ENCODE measurements at regions not wholly inside any gene's neighbourhood (a gene's known extent, or its start where the extent isn't known, plus 50 kb on each side); places are given as distances from the start of the nearest gene placed in this dataset.

- H3K36me3 Mint-ChIP-seq (ENCODE audit: low read depth) = no peaks in the 10 kb centered on the region
- no peak overlapping the region for H3K27ac Mint-ChIP-seq
- no peaks in the 10 kb centered on the region for H3K9me3 Mint-ChIP-seq
- no peak overlapping the region for H3K4me3 Mint-ChIP-seq
- ATAC-seq (replicated peaks) = no peak
- H3K4me1 Mint-ChIP-seq = no peaks in the 10 kb centered on the region
- H3K27me3 Mint-ChIP-seq = peaks cover 3% of the 10 kb centered on the region
These were observed 102.2 kb upstream of the ADGRF1 start for GRCh38 chr6:47144306-47144705.

DNA sequence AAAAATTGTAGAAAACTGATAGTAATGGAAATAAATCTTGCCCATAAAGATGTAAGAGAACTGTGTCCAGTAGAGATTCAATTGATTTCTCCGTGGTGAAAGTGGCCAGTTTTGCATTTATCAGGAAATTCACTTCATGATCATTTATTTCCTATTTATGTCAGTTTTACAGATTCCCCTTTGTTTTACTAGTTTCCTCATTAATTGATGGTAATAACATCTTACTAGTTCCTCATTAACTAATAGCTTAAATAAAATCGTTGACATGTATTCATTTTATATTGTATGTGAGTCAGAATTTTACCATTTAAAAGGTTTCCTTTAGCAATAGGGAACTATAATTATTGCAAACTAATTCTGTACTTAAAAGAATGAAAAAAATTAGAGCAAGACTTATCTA, 99.8 kb upstream of the ADGRF1 start:
- Mint-ChIP-seq H3K27me3 (peaks cover 6% of the 10 kb centered on the region), H3K4me1 (no peaks in the 10 kb centered on the region), H3K36me3 (ENCODE audit: low read depth) (no peaks in the 10 kb centered on the region), H3K27ac (no peak overlapping the region), H3K4me3 (no peak overlapping the region), H3K9me3 (no peaks in the 10 kb centered on the region)
- ATAC-seq (replicated peaks) = no peak

GRCh38 chr6:47141171-47141570, 99.0 kb upstream of the ADGRF1 start:
- peaks cover 9% of the 10 kb centered on the region for H3K27me3 Mint-ChIP-seq
- H3K9me3 Mint-ChIP-seq = no peaks in the 10 kb centered on the region
- H3K4me3 Mint-ChIP-seq = no peak overlapping the region
- ATAC-seq (replicated peaks) = no peak
- no peaks in the 10 kb centered on the region for H3K4me1 Mint-ChIP-seq
- no peak overlapping the region for H3K27ac Mint-ChIP-seq
- no peaks in the 10 kb centered on the region for H3K36me3 Mint-ChIP-seq (ENCODE audit: low read depth)

DNA sequence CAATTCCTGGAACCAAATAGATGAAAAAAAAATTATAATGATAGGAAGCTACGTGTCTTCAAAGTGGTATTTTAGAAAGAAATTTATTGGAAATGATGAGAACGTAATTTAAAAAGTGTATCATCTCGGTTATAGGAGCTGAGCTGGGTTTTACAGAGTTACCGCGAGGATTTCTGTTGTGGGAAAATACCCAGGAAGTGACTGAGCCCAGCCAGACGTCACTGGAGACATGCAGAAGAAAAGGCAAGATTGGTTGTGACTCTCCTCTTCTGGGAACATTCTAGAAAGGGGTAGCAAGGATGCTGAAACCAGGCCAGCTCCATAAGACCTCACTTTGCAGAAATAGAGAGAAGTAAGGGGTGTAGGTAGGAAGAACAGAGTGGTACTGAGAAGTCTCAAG, 95.9 kb upstream of the ADGRF1 start:
- Mint-ChIP-seq H3K9me3 (no peaks in the 10 kb centered on the region), H3K36me3 (ENCODE audit: low read depth) (no peaks in the 10 kb centered on the region), H3K4me3 (no peak overlapping the region), H3K27ac (no peak overlapping the region), H3K4me1 (no peaks in the 10 kb centered on the region), H3K27me3 (peaks cover 15% of the 10 kb centered on the region)
- peak; percentile 44 for ATAC-seq (replicated peaks)

DNA sequence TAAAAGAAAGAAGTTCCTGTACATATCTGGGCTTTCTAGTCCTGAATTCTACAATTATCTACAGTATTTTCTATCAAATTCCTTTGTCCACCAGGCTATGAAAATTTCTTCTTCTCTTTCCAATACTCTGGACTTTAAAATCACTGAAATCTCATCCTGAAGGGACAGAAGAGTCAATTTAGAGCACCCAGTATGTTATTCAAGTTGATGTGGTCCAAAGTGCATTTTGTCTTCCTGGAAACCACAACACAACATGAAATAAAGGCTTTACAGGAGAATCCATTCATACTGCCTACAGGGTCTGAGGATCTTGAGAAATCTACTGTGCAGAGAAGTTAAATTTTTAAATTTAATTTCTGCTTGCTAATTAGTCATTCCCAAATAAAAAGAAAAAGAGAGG, 94.9 kb upstream of the ADGRF1 start:
- ATAC-seq (replicated peaks) = no peak
- Mint-ChIP-seq H3K27ac (no peak overlapping the region), H3K4me1 (no peaks in the 10 kb centered on the region), H3K36me3 (ENCODE audit: low read depth) (no peaks in the 10 kb centered on the region), H3K27me3 (peaks cover 19% of the 10 kb centered on the region), H3K4me3 (no peak overlapping the region), H3K9me3 (no peaks in the 10 kb centered on the region)

- Mint-ChIP-seq H3K36me3 (ENCODE audit: low read depth) (no peaks in the 10 kb centered on the region), H3K9me3 (no peaks in the 10 kb centered on the region)
- no peak for ATAC-seq (replicated peaks)
These were observed 93.6 kb upstream of the ADGRF1 start for GRCh38 chr6:47135772-47136171.

DNA sequence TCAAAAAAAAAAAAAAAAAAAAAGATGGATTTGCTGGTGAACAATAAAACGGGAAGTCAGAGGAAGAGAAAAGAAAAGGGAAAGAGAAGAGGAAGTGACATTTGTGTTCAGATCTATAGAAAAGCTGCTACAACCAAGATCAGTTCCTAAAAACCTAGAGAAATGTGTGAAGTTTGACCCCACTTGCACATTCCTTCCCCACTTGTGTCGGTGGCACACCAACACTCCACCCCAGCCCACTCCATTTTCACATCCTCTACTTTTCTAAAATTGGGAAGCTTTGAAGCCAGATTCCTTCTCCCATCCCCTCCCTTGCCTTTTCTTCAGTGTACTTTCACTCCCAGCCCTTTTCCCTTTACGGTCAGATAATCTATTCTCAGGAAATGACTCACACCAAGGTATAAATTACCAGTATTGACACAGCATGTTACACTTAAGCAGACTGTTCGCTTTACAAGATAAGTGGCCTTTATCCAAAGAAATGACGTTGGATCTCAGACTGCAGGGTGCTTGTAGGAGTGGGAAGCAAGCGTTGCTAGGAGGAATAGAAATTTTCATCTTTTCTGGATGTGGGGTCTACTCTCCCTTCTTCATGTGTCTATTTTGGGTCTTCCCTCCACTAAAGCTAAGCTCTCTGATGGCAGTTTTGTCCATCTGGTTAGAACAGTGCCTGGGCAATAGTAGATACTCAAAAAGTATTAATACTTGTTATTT, 92.5 kb upstream of the ADGRF1 start:
- H3K9me3 Mint-ChIP-seq = no peaks in the 10 kb centered on the region
- H3K4me1 Mint-ChIP-seq = no peaks in the 10 kb centered on the region
- no peak for ATAC-seq (replicated peaks)
- no peak overlapping the region for H3K4me3 Mint-ChIP-seq
- no peaks in the 10 kb centered on the region for H3K36me3 Mint-ChIP-seq (ENCODE audit: low read depth)
- peaks cover 24% of the 10 kb centered on the region for H3K27me3 Mint-ChIP-seq
- H3K27ac Mint-ChIP-seq = no peak overlapping the region

More at GRCh38 chr6:47135772-47136171, 93.6 kb upstream of the ADGRF1 start:
- Mint-ChIP-seq H3K27me3 (peaks cover 24% of the 10 kb centered on the region), H3K4me1 (no peaks in the 10 kb centered on the region), H3K4me3 (no peak overlapping the region), H3K27ac (no peak overlapping the region)

GRCh38 chr6:47133230-47134000, 91.3 kb upstream of the ADGRF1 start:
- ATAC-seq (replicated peaks) = no peak
- Mint-ChIP-seq H3K9me3 (no peaks in the 10 kb centered on the region), H3K36me3 (ENCODE audit: low read depth) (no peaks in the 10 kb centered on the region), H3K27me3 (peaks cover 21% of the 10 kb centered on the region), H3K4me3 (no peak overlapping the region), H3K4me1 (no peaks in the 10 kb centered on the region), H3K27ac (no peak overlapping the region)

GRCh38 chr6:47132724-47133123, 90.6 kb upstream of the ADGRF1 start:
- H3K36me3 Mint-ChIP-seq (ENCODE audit: low read depth) = no peaks in the 10 kb centered on the region
- H3K4me1 Mint-ChIP-seq = no peaks in the 10 kb centered on the region
- no peaks in the 10 kb centered on the region for H3K9me3 Mint-ChIP-seq
- no peak overlapping the region for H3K27ac Mint-ChIP-seq
- H3K4me3 Mint-ChIP-seq = no peak overlapping the region
- H3K27me3 Mint-ChIP-seq = peaks cover 18% of the 10 kb centered on the region
- ATAC-seq (replicated peaks) = no peak

- H3K27me3 Mint-ChIP-seq = peaks cover 18% of the 10 kb centered on the region
- no peak overlapping the region for H3K27ac Mint-ChIP-seq
- no peak for ATAC-seq (replicated peaks)
- no peaks in the 10 kb centered on the region for H3K4me1 Mint-ChIP-seq
- H3K9me3 Mint-ChIP-seq = no peaks in the 10 kb centered on the region
- no peak overlapping the region for H3K4me3 Mint-ChIP-seq
- no peaks in the 10 kb centered on the region for H3K36me3 Mint-ChIP-seq (ENCODE audit: low read depth)
These were observed 89.6 kb upstream of the ADGRF1 start for GRCh38 chr6:47131773-47132172.

- Mint-ChIP-seq H3K27me3 (peaks cover 14% of the 10 kb centered on the region), H3K4me1 (no peaks in the 10 kb centered on the region), H3K4me3 (no peak overlapping the region)
These were observed 88.0 kb upstream of the ADGRF1 start for GRCh38 chr6:47130086-47130485.

GRCh38 chr6:47129129-47129528, 87.0 kb upstream of the ADGRF1 start:
- H3K9me3 Mint-ChIP-seq = no peaks in the 10 kb centered on the region
- no peak for ATAC-seq (replicated peaks)
- no peaks in the 10 kb centered on the region for H3K36me3 Mint-ChIP-seq (ENCODE audit: low read depth)
- no peak overlapping the region for H3K27ac Mint-ChIP-seq
- no peaks in the 10 kb centered on the region for H3K4me1 Mint-ChIP-seq
- H3K27me3 Mint-ChIP-seq = peaks cover 14% of the 10 kb centered on the region
- no peak overlapping the region for H3K4me3 Mint-ChIP-seq

More at GRCh38 chr6:47130086-47130485, 88.0 kb upstream of the ADGRF1 start:
- Mint-ChIP-seq H3K27ac (no peak overlapping the region), H3K36me3 (ENCODE audit: low read depth) (no peaks in the 10 kb centered on the region), H3K9me3 (no peaks in the 10 kb centered on the region)
- ATAC-seq (replicated peaks) = no peak

- Mint-ChIP-seq H3K4me3 (no peak overlapping the region), H3K36me3 (ENCODE audit: low read depth) (no peaks in the 10 kb centered on the region), H3K27ac (no peak overlapping the region), H3K4me1 (no peaks in the 10 kb centered on the region), H3K9me3 (no peaks in the 10 kb centered on the region), H3K27me3 (peaks cover 5% of the 10 kb centered on the region)
- ATAC-seq (replicated peaks) = no peak
These were observed 84.7 kb upstream of the ADGRF1 start for GRCh38 chr6:47126647-47127391.

GRCh38 chr6:47118611-47119010, 76.5 kb upstream of the ADGRF1 start:
- H3K27me3 Mint-ChIP-seq = peaks cover 4% of the 10 kb centered on the region
- H3K36me3 Mint-ChIP-seq (ENCODE audit: low read depth) = no peaks in the 10 kb centered on the region

GRCh38 chr6:47117314-47117713, 75.2 kb upstream of the ADGRF1 start:
- peaks cover 4% of the 10 kb centered on the region for H3K27me3 Mint-ChIP-seq
- no peaks in the 10 kb centered on the region for H3K9me3 Mint-ChIP-seq
- H3K4me1 Mint-ChIP-seq = no peaks in the 10 kb centered on the region
- H3K36me3 Mint-ChIP-seq (ENCODE audit: low read depth) = no peaks in the 10 kb centered on the region
- no peak overlapping the region for H3K27ac Mint-ChIP-seq
- H3K4me3 Mint-ChIP-seq = no peak overlapping the region
- ATAC-seq (replicated peaks) = no peak

More at GRCh38 chr6:47118611-47119010, 76.5 kb upstream of the ADGRF1 start:
- no peak overlapping the region for H3K27ac Mint-ChIP-seq
- H3K9me3 Mint-ChIP-seq = no peaks in the 10 kb centered on the region
- H3K4me3 Mint-ChIP-seq = no peak overlapping the region
- H3K4me1 Mint-ChIP-seq = no peaks in the 10 kb centered on the region
- ATAC-seq (replicated peaks) = no peak
